SU-DHL-6 (cell line): ENCODE measurements at regions not wholly inside any gene's neighbourhood (a gene's known extent, or its start where the extent isn't known, plus 50 kb on each side); places are given as distances from the start of the nearest gene placed in this dataset.

Experiments used
- CTCF ChIP-seq: fragments of 200-600 bp; sonication (generic); IDR thresholded peaks from one replicate; pipeline ENCODE4 v1.5.1; 2017; ENCODE audit warnings: antibody characterized with exemption, mild to moderate bottlenecking, low read length, moderate library complexity; ENCODE audit not compliant: insufficient read depth, poor library complexity, severe bottlenecking
- EZH2phosphoT487 ChIP-seq: fragments of 200-600 bp; sonication (generic), shearing (Covaris generic); conservative IDR thresholded peaks from 2 replicates; pipeline ENCODE4 v1.6.1; 2018; ENCODE audit warnings: mild to moderate bottlenecking, antibody characterized with exemption, low read length, moderate library complexity, mixed read lengths

GRCh38 chr5:28391277-28391676 lies 1352.9 kb upstream of the CDH9 start:
- TF ChIP-seq CTCF, result no peak
- no peak for TF ChIP-seq EZH2phosphoT487
